Astrocyte (in vitro differentiated cells and primary cell): ENCODE measurements at regions not wholly inside any gene's neighbourhood (a gene's known extent, or its start where the extent isn't known, plus 50 kb on each side); places are given as distances from the start of the nearest gene placed in this dataset.

Source experiments
- DNase-seq: peaks from one replicate; pipeline ENCODE4 v3.0.0-alpha.2; 2010; ENCODE audit warnings: low read depth
- FAIRE-seq: peaks from 2 replicates; lab custom pipeline; 2011; peaks lifted over from hg19 to GRCh38; lab: Jason Lieb, UNC
- H2AFZ ChIP-seq: 2 replicates; pipeline ENCODE4 v1.6.0; 2012; ENCODE audit warnings: low read depth, low read length, inconsistent platforms
- H3K27ac ChIP-seq: 2 replicates; pipeline ENCODE4 v1.5.1; 2011; ENCODE audit warnings: low read depth, low read length, inconsistent platforms
- H3K27me3 ChIP-seq: 2 replicates; pipeline ENCODE4 v1.6.0; 2011; ENCODE audit warnings: low read length, inconsistent platforms; ENCODE audit not compliant: insufficient read depth
- H3K36me3 ChIP-seq: 2 replicates; pipeline ENCODE4 v1.5.1; 2011; ENCODE audit warnings: low read length, inconsistent platforms; ENCODE audit not compliant: insufficient read depth
- H3K4me1 ChIP-seq: 2 replicates; pipeline ENCODE4 v1.5.1; 2011; ENCODE audit warnings: low read length, inconsistent platforms; ENCODE audit not compliant: insufficient read depth
- H3K4me2 ChIP-seq: 2 replicates; pipeline ENCODE4 v1.6.0; 2012; ENCODE audit warnings: low read length, inconsistent platforms
- H3K4me3 ChIP-seq: 2 replicates; pipeline ENCODE4 v1.5.1; 2011; ENCODE audit warnings: low read depth, mild to moderate bottlenecking, low read length, inconsistent platforms; ENCODE audit not compliant: insufficient read depth
- H3K79me2 ChIP-seq: 2 replicates; pipeline ENCODE4 v1.6.0; 2012; ENCODE audit warnings: mild to moderate bottlenecking, low read length, inconsistent platforms; ENCODE audit not compliant: insufficient read depth
- H3K9ac ChIP-seq: 2 replicates; pipeline ENCODE4 v1.6.0; 2012; ENCODE audit warnings: mild to moderate bottlenecking, low read length, inconsistent platforms
- H3K9me3 ChIP-seq: 2 replicates; pipeline ENCODE4 v1.5.1; 2012; ENCODE audit warnings: low read depth, mild to moderate bottlenecking, low read length, inconsistent platforms; ENCODE audit not compliant: insufficient read depth
- H4K20me1 ChIP-seq: 2 replicates; pipeline ENCODE4 v1.6.0; 2012; ENCODE audit warnings: low read length, inconsistent platforms; ENCODE audit not compliant: insufficient read depth
- H3K27ac Mint-ChIP-seq: one replicate; pipeline ENCODE4 v1.8.0; 2021; ENCODE audit warnings: mild to moderate bottlenecking, mixed read lengths; ENCODE audit not compliant: unreplicated experiment
- H3K27me3 Mint-ChIP-seq: one replicate; pipeline ENCODE4 v1.8.0; 2021; ENCODE audit warnings: low read depth, mixed read lengths; ENCODE audit not compliant: unreplicated experiment
- H3K36me3 Mint-ChIP-seq: one replicate; pipeline ENCODE4 v1.8.0; 2021; ENCODE audit warnings: low read depth, mixed read lengths; ENCODE audit not compliant: unreplicated experiment
- H3K4me1 Mint-ChIP-seq: one replicate; pipeline ENCODE4 v1.8.0; 2021; ENCODE audit warnings: low read depth, mixed read lengths; ENCODE audit not compliant: unreplicated experiment
- H3K4me3 Mint-ChIP-seq: one replicate; pipeline ENCODE4 v1.8.0; 2021; ENCODE audit warnings: mild to moderate bottlenecking, moderate library complexity, mixed read lengths; ENCODE audit not compliant: unreplicated experiment
- H3K9me3 Mint-ChIP-seq: one replicate; pipeline ENCODE4 v1.8.0; 2021; ENCODE audit warnings: mild to moderate bottlenecking, mixed read lengths; ENCODE audit not compliant: unreplicated experiment
- EZH2 ChIP-seq: IDR thresholded peaks from 2 replicates; pipeline ENCODE4 v1.6.1; 2012; ENCODE audit warnings: mild to moderate bottlenecking, low read length, inconsistent platforms; ENCODE audit not compliant: insufficient read depth
- TF ChIP-seq, protein P1 (sequence below): IDR thresholded peaks from 2 replicates; pipeline ENCODE4 v1.5.1; 2011; ENCODE audit warnings: low read depth, mild to moderate bottlenecking, inconsistent platforms, low read length, moderate library complexity; ENCODE audit not compliant: insufficient read depth

DNA sequence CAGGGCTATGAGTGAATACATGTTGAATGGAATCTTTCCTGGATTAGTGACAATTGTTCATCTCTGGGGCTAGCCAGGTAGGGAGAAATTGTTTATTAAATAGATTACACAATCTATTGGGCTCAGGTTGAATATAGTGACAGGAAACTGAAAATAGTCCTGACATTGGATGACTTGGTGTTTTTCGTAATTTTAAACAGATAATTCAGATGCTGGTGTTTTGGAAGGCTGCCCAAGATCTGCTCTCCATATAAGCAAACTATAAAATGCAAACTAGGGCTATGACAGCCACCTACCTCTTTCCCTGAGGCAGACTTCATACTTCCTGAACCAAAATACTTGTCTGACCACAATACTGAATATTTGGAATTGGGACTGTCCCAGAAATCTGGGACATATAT lies 99.1 kb downstream of the ENC1 start:
- peak overlapping the region; percentile 19 for H3K27ac ChIP-seq
- no peaks in the 10 kb centered on the region for H3K9me3 ChIP-seq
- H3K4me1 Mint-ChIP-seq: peaks cover 46% of the 10 kb centered on the region
- H3K27me3 Mint-ChIP-seq: no peaks in the 10 kb centered on the region
- peak overlapping the region; percentile 1 for H3K4me2 ChIP-seq
- H3K9me3 Mint-ChIP-seq: no peaks in the 10 kb centered on the region
- no peak overlapping the region for H2AFZ ChIP-seq
- H3K4me1 ChIP-seq: peaks cover 33% of the 10 kb centered on the region
- H3K36me3 ChIP-seq: no peaks in the 10 kb centered on the region
- H3K27ac Mint-ChIP-seq: peak overlapping the region; percentile 75
- DNase-seq (peak; percentile 45), FAIRE-seq (no peak)
- H3K4me3 ChIP-seq: no peak overlapping the region
- H3K9ac ChIP-seq: no peak overlapping the region
- TF ChIP-seq, protein P1, sequence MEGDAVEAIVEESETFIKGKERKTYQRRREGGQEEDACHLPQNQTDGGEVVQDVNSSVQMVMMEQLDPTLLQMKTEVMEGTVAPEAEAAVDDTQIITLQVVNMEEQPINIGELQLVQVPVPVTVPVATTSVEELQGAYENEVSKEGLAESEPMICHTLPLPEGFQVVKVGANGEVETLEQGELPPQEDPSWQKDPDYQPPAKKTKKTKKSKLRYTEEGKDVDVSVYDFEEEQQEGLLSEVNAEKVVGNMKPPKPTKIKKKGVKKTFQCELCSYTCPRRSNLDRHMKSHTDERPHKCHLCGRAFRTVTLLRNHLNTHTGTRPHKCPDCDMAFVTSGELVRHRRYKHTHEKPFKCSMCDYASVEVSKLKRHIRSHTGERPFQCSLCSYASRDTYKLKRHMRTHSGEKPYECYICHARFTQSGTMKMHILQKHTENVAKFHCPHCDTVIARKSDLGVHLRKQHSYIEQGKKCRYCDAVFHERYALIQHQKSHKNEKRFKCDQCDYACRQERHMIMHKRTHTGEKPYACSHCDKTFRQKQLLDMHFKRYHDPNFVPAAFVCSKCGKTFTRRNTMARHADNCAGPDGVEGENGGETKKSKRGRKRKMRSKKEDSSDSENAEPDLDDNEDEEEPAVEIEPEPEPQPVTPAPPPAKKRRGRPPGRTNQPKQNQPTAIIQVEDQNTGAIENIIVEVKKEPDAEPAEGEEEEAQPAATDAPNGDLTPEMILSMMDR: no peak
- TF ChIP-seq EZH2: no peak
- H3K36me3 Mint-ChIP-seq: no peaks in the 10 kb centered on the region
- no peaks in the 10 kb centered on the region for H4K20me1 ChIP-seq
- H3K4me3 Mint-ChIP-seq: no peak overlapping the region
- no peaks in the 10 kb centered on the region for H3K79me2 ChIP-seq
- no peaks in the 10 kb centered on the region for H3K27me3 ChIP-seq

DNA sequence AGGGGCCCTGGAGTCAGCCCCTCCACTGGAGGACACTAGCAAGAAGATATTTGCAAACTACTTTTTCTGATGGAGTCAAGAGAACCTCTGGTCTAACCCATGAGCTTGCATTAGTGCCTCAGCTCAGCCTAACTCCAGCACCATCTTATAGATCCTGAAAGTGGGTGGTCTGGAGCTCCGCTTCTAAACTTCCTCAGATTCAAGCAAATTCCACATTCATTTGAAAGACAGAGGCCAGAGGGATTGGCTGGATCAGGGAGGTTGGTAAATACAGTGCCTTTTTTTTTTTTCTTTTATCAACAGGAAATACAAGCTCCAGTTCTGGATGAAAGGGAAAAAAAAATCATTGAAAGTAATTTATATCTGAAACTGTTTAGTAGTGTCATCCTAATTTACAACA lies 99.9 kb downstream of the ENC1 start:
- no peak overlapping the region for H3K4me2 ChIP-seq
- no peak for TF ChIP-seq EZH2
- TF ChIP-seq, protein P1: no peak
- H3K27me3 ChIP-seq: no peaks in the 10 kb centered on the region
- H3K27me3 Mint-ChIP-seq: no peaks in the 10 kb centered on the region
- peaks cover 46% of the 10 kb centered on the region for H3K4me1 Mint-ChIP-seq
- DNase-seq (no peak), FAIRE-seq (no peak)
- no peaks in the 10 kb centered on the region for H3K9me3 Mint-ChIP-seq
- H3K9ac ChIP-seq: no peak overlapping the region
- no peaks in the 10 kb centered on the region for H3K79me2 ChIP-seq
- H3K4me3 Mint-ChIP-seq: no peak overlapping the region
- peak overlapping the region; percentile 91 for H3K27ac Mint-ChIP-seq
- peak overlapping the region; percentile 23 for H3K27ac ChIP-seq
- no peaks in the 10 kb centered on the region for H3K36me3 ChIP-seq
- H3K4me3 ChIP-seq: no peak overlapping the region
- H3K36me3 Mint-ChIP-seq: no peaks in the 10 kb centered on the region
- peaks cover 33% of the 10 kb centered on the region for H3K4me1 ChIP-seq
- H2AFZ ChIP-seq: no peak overlapping the region
- no peaks in the 10 kb centered on the region for H3K9me3 ChIP-seq
- no peaks in the 10 kb centered on the region for H4K20me1 ChIP-seq

- FAIRE-seq: no peak
- no peak overlapping the region for H3K9ac ChIP-seq
- H3K36me3 Mint-ChIP-seq: no peaks in the 10 kb centered on the region
- H3K4me3 Mint-ChIP-seq: no peak overlapping the region
- peak overlapping the region; percentile 91 for H3K27ac Mint-ChIP-seq
- no peaks in the 10 kb centered on the region for H3K27me3 Mint-ChIP-seq
- H3K4me1 Mint-ChIP-seq: peaks cover 45% of the 10 kb centered on the region
- no peak for TF ChIP-seq EZH2
- TF ChIP-seq, protein P1: no peak
- H3K27me3 ChIP-seq: no peaks in the 10 kb centered on the region
- peaks cover 33% of the 10 kb centered on the region for H3K4me1 ChIP-seq
- no peaks in the 10 kb centered on the region for H3K9me3 Mint-ChIP-seq
- no peaks in the 10 kb centered on the region for H3K79me2 ChIP-seq
- no peak overlapping the region for H3K4me3 ChIP-seq
- no peak for DNase-seq
- no peak overlapping the region for H2AFZ ChIP-seq
- H3K27ac ChIP-seq: no peak overlapping the region
- no peaks in the 10 kb centered on the region for H4K20me1 ChIP-seq
- H3K4me2 ChIP-seq: no peak overlapping the region
- H3K36me3 ChIP-seq: no peaks in the 10 kb centered on the region
- no peaks in the 10 kb centered on the region for H3K9me3 ChIP-seq
Measured at GRCh38 chr5:74539986-74540385, 100.5 kb downstream of the ENC1 start.
